ENCODE measurements at regions not wholly inside any gene's neighbourhood (a gene's known extent, or its start where the extent isn't known, plus 50 kb on each side); places are given as distances from the start of the nearest gene placed in this dataset.

DNA sequence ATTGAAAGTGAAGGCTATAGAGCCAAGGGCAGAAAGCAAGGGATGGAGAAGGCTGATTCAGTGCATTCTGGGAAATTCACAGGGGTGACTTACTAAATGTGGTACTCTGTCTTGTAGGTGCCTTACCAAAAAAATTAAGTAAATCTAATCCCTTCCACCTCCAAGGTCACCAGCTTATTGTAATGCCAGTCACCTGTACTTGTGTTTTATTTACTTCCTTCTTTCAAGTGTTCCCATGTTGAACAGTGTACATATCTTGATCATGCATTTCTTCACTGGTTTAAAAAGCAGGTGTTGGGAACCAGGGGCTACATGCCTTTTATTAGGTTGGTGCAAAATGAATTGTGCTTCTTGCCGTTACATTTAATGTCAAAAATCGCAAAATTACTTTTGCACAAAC lies 137.0 kb upstream of the ARHGAP28 start:
- TF ChIP-seq, protein P1, sequence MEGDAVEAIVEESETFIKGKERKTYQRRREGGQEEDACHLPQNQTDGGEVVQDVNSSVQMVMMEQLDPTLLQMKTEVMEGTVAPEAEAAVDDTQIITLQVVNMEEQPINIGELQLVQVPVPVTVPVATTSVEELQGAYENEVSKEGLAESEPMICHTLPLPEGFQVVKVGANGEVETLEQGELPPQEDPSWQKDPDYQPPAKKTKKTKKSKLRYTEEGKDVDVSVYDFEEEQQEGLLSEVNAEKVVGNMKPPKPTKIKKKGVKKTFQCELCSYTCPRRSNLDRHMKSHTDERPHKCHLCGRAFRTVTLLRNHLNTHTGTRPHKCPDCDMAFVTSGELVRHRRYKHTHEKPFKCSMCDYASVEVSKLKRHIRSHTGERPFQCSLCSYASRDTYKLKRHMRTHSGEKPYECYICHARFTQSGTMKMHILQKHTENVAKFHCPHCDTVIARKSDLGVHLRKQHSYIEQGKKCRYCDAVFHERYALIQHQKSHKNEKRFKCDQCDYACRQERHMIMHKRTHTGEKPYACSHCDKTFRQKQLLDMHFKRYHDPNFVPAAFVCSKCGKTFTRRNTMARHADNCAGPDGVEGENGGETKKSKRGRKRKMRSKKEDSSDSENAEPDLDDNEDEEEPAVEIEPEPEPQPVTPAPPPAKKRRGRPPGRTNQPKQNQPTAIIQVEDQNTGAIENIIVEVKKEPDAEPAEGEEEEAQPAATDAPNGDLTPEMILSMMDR (IDR thresholded peaks at IDR 0.05; ENCODE audit: poor library complexity, severe bottlenecking) = no peak
- no peak for TF ChIP-seq MXI1 (conservative IDR thresholded peaks at IDR 0.05; ENCODE audit: poor library complexity, severe bottlenecking)
- no peak for TF ChIP-seq RAD21 (conservative IDR thresholded peaks at IDR 0.05)
- TF ChIP-seq, protein P2, sequence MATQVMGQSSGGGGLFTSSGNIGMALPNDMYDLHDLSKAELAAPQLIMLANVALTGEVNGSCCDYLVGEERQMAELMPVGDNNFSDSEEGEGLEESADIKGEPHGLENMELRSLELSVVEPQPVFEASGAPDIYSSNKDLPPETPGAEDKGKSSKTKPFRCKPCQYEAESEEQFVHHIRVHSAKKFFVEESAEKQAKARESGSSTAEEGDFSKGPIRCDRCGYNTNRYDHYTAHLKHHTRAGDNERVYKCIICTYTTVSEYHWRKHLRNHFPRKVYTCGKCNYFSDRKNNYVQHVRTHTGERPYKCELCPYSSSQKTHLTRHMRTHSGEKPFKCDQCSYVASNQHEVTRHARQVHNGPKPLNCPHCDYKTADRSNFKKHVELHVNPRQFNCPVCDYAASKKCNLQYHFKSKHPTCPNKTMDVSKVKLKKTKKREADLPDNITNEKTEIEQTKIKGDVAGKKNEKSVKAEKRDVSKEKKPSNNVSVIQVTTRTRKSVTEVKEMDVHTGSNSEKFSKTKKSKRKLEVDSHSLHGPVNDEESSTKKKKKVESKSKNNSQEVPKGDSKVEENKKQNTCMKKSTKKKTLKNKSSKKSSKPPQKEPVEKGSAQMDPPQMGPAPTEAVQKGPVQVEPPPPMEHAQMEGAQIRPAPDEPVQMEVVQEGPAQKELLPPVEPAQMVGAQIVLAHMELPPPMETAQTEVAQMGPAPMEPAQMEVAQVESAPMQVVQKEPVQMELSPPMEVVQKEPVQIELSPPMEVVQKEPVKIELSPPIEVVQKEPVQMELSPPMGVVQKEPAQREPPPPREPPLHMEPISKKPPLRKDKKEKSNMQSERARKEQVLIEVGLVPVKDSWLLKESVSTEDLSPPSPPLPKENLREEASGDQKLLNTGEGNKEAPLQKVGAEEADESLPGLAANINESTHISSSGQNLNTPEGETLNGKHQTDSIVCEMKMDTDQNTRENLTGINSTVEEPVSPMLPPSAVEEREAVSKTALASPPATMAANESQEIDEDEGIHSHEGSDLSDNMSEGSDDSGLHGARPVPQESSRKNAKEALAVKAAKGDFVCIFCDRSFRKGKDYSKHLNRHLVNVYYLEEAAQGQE (IDR thresholded peaks at IDR 0.05; ENCODE audit: borderline replicate concordance) = no peak
- TF ChIP-seq SMC3 (conservative IDR thresholded peaks at IDR 0.05; ENCODE audit: poor library complexity) = no peak

All from neural cell (in vitro differentiated cells).